Renal cortex interstitium (tissue), 11 donors: ENCODE measurements at regions not wholly inside any gene's neighbourhood (a gene's known extent, or its start where the extent isn't known, plus 50 kb on each side); places are given as distances from the start of the nearest gene placed in this dataset.
"Not testable (repeated sequence)": the region's sequence is repeated elsewhere in the genome, so short reads cannot be mapped to it uniquely, and the experiment has no call there.

Experiments used
- DNase-seq, 11 donors: peaks; one replicate each; pipeline ENCODE4 v3.0.0-alpha.2; 2013; ENCODE audit warnings: low read depth in 9 of 11, low spot score in 4 of 11; ENCODE audit errors: extremely low read depth in 1 of 11

GRCh38 chr10:120103738-120104560, 211.4 kb downstream of the SEC23IP start:
- DNase-seq = no peak

DNA sequence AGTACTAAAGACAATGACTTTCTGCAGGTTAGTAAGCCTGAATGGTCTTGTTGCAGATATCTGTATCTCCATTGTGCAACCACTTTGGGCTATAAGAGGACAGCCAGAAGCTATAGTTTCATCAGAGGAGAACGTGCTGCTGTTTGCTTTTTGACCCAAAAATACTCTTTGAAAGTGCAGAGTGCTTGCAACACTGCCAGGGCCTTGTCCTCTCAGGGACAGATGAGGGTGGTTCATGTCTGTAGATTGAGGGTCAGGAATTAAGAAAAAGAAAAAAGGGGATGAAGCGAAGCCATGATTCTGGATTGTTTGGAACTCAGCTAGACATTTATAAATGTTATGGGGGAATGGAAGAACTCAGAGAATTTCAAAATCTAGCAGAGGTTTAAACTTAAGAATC, 212.5 kb downstream of the SEC23IP start:
- DNase-seq = no peak

DNA sequence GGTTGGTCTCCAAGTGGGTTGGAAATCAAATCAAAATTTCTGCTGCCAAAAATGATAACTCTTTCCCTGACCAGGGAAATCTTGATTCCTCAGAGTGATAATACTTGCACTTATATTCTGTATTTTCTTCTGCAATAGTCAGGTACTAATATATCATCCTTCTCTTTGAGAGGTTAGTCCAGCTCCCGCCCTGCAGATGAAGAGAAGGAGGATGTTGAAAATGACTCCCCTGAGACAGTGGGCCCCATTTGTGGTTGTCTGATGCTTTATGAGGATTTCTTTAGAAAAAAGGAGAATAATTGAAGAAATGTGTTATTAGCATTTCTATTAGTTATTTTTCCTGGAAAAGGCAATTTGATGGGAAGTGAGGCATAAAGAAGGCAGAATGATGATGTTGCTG, 213.0 kb downstream of the SEC23IP start:
- no peak for DNase-seq

DNA sequence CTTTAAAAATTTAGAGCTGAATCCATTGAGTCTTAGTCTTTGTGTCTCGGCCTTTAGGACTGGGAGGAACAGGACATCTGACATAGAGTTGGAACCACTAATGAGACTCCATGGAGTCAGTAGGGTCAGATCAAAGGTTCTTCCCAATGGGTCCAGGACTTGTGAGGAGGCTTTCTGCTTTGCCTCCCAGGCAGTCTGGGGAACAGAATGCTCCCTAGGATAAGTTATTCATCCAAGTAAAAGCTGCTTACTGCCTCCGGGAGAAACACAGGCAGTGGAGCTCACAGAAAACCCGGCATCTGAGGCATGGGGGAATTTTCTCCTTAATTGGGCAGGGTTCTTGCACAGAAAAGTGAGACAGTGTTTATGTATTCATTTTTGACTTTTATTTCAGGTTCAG, 216.4 kb downstream of the SEC23IP start:
- no peak for DNase-seq

- not testable (repeated sequence) for DNase-seq
Measured at GRCh38 chr10:120109725-120110124, 217.2 kb downstream of the SEC23IP start.

GRCh38 chr10:120110196-120110595, 217.7 kb downstream of the SEC23IP start:
- DNase-seq = no peak

DNA sequence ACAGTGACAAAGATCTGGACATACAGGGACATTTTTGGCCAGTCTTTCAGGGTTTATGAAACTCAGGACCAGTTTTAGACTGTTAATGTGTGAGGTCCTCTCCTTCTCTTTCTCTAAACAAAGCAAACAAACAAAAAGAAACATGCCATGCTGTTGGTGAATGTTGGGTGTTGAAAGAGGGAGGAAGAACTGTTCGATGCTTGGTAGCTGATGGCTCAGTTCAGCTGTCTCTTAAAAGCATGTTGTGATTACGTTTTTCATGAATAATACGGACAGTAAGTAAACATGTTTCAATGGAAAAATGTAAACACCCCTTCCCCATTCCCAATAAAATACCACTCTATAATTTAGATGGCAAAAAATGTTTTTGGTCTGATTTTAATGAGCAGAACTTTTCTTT, 219.1 kb downstream of the SEC23IP start:
- DNase-seq = no peak

DNA sequence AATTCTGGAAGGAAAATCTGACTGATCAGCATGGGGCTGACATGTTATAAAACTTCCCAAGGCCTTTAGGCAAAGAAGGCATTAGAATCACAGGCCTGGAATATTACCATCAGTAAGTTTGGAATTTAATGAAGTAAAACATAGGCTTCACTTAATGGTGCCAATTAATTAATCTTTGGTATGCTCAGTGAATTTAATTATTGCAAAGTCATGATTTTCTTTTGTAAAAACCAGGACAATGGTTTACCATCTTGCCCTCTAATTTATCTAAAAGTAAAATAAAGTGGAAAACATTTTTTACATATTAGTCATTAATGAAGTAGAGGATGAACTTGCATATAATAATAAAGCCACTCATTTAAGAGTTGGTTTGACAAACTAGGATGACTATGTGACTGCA, 220.3 kb downstream of the SEC23IP start:
- DNase-seq = no peak

GRCh38 chr10:120115959-120116358, 223.4 kb downstream of the SEC23IP start:
- peak in 3 of 11 donors; percentile 20 to 38 (median 25) for DNase-seq

- DNase-seq = no peak
Measured at GRCh38 chr10:120121768-120122167, 229.2 kb downstream of the SEC23IP start.

DNA sequence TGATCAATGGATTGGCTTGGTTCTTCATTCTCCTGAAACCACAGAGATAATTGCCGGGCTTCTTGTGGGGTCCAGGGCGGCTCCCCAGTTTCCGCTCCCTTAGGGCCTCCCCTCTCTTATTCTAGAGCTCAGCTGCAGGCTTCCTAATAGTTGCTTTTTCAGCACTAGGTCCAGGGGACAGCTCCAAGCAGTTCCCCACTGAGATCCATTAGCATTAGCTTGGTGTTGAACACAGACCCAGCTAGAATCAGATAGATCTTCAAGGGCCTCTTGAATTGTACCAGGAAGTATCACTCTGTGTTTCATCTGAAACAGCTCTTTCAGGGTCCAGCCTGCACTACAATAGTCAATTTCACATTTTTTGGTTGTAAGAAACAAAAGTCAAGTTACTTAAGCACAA, 238.7 kb downstream of the SEC23IP start:
- peak in 10 of 11 donors; percentile 41 to 75 (median 66) for DNase-seq

- no peak for DNase-seq
Measured at GRCh38 chr10:120132811-120133210, 240.3 kb downstream of the SEC23IP start.

DNA sequence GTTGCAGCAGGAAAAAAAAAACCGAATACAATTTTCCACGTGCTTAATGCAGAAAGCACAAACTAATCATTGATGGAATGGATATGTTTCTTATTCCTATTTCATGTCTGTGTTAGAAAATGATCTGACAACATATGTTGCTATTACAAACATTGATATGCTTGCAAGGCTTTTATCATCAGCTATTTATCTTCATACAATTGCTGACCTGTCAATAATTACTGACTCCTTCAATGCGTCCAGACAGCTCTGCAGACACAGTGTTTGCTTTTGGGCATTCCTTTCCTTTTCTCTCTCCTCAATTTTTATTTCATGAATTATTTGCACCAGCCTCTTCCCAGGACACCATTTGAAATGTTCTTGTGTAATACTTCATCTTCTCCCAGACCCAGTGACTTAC, 246.2 kb downstream of the SEC23IP start:
- DNase-seq = no peak

DNA sequence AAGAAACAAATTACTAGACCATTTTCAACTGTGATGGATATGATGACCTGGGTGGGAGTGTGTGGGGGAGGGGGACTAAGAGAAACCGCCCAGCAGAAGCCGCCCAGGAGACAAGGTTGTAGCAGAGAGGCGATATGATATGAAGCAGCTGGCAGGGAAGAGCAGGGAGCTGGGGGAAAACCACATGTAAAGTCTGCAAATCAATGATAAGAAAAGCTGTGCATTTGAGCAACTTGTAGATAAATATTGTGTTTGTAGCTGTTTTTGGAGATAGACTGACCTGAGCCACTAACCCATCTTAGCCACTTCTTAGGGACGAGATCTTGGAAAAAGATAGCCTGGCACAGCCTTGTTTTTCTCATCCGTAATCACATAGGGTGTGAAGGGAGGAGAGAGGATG, 252.6 kb downstream of the SEC23IP start:
- no peak for DNase-seq

GRCh38 chr10:120156614-120157274, 264.2 kb downstream of the SEC23IP start:
- DNase-seq = no peak

GRCh38 chr10:120161111-120161510, 268.6 kb downstream of the SEC23IP start:
- no peak for DNase-seq

DNA sequence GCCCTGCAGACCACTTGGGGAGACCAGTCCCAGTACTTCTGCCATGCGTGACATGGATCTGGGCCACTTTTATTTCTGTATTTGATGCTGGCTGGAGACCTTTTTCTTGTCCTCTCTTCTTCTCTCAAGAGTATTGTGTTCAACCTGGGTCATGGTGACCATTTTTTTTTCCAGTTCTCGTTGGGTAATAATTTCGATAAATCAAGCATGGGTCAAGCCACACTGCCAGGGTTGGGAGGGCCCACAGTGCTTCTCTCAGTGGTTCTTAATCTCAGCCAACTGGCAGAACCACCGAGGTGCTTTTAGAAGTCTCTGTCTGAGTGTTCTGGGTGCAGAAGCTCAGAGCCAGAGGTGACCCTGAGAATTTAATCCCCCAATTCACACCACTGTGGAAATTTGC, 269.9 kb downstream of the SEC23IP start:
- DNase-seq = no peak

DNA sequence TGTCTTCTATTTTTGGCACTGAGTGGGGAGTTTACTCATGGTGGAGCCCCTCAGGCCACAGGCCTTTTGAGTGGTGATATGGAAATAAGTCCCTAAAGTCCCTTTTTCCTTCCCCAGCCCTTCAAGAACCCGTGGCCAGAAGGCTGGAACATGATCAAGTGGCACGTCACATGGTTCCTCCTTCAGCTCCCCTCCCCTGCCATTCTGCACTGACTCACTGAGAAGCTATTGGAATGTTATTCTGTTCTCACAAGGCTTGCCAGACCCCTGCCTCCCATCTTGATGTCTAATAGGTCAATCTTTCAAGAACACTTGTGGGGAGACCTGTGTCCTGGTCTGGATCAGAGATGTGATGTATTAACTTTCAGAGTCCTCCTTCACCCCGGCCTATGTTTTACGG, 279.8 kb downstream of the SEC23IP start:
- DNase-seq = no peak

DNA sequence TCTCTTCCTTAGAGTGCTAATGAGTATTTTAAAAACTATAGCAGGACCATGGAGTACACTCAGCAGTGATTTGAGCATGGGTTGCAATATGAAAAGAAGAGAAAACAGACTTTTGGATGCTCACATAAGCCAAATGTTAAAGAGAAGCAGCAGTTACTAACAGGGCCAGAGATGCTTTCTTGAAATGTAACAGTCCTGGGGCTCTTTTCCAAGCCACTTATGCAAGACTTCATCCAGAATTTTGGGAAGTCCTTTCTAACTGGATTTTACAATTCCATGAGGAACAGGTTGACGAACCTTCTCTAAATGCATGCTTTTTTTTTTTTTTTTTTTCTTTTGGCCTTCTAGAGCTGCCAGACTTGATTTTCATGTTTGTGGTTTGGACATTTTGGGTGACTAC, 282.0 kb downstream of the SEC23IP start:
- DNase-seq = no peak

DNA sequence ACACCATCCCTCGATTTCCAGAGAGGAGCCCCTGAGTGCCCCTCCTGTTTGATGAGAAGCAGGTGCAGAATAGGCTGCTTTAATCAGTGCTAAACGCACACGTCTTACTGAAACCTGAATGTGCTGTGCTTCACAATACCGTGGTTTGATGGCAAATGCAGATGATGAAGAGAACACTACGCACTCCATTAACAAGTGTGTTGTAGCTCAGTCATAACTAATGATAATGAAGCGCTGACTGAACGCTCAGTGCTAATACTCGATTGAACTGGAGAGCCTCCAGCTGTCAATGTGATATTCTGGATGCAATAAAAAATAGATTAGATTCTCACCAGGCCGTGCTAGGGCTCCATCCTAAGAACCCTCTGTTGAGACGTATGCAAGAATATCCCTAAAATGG, 279.7 kb upstream of the PLPP4 start:
- DNase-seq = no peak

DNA sequence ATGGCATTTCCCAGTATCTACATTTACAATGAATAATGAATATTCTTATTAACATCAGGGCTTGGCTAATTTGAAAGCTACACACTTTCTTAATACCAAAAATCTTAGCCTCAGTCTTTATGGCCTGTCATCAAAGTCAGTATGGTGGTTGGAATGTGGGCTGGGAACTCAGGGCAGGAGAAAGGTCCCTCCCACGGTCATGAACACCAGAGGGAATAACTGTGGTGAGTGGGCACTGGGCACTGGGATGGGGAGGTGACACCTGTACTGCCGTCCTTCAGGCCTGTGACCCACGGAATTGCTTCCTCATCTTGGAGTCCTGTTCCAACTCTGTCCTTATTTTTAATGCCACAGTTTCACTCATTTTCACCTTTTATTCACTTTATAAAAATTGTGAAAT, 276.9 kb upstream of the PLPP4 start:
- DNase-seq = no peak
